ENCODE measurements at regions not wholly inside any gene's neighbourhood (a gene's known extent, or its start where the extent isn't known, plus 50 kb on each side); places are given as distances from the start of the nearest gene placed in this dataset.
"Not testable (repeated sequence)": the region's sequence is repeated elsewhere in the genome, so short reads cannot be mapped to it uniquely, and the experiment has no call there.

DNA sequence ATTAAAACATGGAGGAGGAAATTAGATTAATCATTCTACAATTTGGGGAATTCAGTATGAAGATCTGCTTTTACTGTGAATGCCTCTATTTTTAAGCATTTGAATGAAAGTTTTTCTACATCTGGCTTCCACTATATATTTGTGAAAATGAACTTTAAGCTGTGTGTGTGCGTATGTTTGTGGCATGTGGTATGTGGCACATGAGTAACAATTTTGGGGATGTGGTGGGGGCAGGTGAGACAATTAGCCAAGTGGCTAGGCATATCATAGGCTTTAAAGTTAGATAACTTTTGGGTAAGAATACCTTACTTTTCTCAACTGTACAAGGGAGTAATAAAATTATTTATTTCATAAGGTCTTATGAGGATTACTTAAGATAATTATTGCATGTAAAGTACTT lies 81.5 kb downstream of the ZNF22 start:
- Mint-ChIP-seq H3K36me3 (peaks cover 0 to 17% (median 0%) of the 10 kb centered on the region in 3 donors), H3K27ac (no peak overlapping the region), H3K27me3 (peaks cover 4 to 22% (median 9%) of the 10 kb centered on the region in 5 donors), H3K4me3 (no peak overlapping the region), H3K9me3 (peaks cover 0 to 27% (median 18%) of the 10 kb centered on the region in 9 donors), H3K4me1 (peaks cover 0 to 3% (median 2%) of the 10 kb centered on the region in 4 donors)
- ATAC-seq (no peak), DNase-seq (no peak)
- POLR2A ChIA-PET: no interaction called here

DNA sequence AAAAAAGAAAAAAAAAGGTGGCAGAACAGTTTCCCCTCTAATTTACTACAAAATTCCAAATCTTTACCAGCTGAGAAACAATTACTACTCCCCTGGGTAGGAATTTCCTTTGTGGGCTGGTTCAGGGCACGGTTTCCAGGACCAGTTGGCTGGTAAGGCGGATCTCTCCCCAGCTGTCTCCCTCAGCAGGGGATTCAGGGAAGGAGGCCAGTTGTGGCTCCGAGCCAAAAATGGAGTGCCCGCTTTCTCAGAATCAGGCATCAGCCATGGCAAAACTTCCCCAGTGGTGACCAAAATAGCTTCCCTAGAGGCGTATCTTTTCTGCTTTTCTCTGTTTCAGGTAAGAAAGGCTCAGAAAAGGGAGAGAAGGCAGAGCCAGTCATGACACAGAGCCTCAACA lies 91.2 kb downstream of the ZNF22 start:
- ATAC-seq: no peak
- no peak overlapping the region for H3K27ac Mint-ChIP-seq
- POLR2A ChIA-PET: no interaction called here
- peaks cover 0 to 3% (median 0%) of the 10 kb centered on the region in 9 donors for H3K9me3 Mint-ChIP-seq
- no peaks in the 10 kb centered on the region for H3K4me1 Mint-ChIP-seq
- DNase-seq: no peak
- no peak overlapping the region for H3K4me3 Mint-ChIP-seq
- H3K36me3 Mint-ChIP-seq: no peaks in the 10 kb centered on the region
- H3K27me3 Mint-ChIP-seq: peaks cover 6 to 38% (median 21%) of the 10 kb centered on the region in 5 donors

DNA sequence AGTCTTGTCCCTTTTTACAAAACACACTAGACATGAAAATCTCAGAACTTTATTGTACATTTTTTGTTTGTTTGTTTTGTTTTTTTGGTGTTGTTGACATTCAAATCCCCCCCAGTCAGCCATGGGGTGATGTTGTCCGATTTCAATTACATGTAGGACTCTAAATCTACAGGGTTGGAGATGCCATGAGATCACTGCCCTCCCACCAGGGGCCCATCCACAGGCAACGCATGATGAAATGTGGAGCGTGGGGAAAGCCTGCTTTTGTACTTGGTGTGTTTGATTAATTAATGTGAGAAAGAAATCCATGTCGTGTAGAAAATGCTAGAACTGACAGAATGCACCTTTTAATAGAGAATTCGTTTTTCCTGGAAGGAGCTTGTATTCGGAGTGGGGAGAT lies 93.2 kb downstream of the ZNF22 start:
- H3K27ac Mint-ChIP-seq: no peak overlapping the region
- ATAC-seq: no peak
- no peaks in the 10 kb centered on the region for H3K36me3 Mint-ChIP-seq
- no peak overlapping the region for H3K4me3 Mint-ChIP-seq
- peaks cover 12 to 45% (median 33%) of the 10 kb centered on the region in 5 donors for H3K27me3 Mint-ChIP-seq
- peaks cover 0 to 1% (median 0%) of the 10 kb centered on the region in 9 donors for H3K9me3 Mint-ChIP-seq
- no peaks in the 10 kb centered on the region for H3K4me1 Mint-ChIP-seq
- POLR2A ChIA-PET: no interaction called here
- no peak for DNase-seq

DNA sequence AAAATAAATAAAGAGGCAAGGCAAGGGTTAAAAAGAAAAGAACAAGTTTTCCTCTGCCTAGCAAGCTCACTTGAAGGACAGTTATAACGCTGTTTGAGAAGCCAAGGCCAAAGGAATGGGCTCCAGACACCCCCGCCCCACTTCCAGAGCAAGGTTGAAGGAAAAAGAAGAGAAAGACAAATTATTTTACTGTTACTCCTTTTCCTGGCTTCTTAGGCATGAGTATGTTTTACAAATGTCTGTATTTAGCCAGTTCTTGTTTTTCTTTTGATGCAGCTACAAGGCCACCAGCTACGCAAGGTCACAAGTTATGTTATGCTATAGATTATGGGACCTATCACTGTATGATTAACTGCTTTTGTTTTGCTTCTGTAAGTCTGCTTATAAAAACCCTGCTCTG lies 94.6 kb downstream of the ZNF22 start:
- DNase-seq (no peak), ATAC-seq (no peak)
- Mint-ChIP-seq H3K9me3 (peaks cover 0 to 1% (median 0%) of the 10 kb centered on the region in 9 donors), H3K27ac (no peak overlapping the region), H3K4me3 (no peak overlapping the region), H3K27me3 (peaks cover 12 to 45% (median 33%) of the 10 kb centered on the region in 5 donors), H3K4me1 (no peaks in the 10 kb centered on the region), H3K36me3 (no peaks in the 10 kb centered on the region)
- POLR2A ChIA-PET: no interaction called here

DNA sequence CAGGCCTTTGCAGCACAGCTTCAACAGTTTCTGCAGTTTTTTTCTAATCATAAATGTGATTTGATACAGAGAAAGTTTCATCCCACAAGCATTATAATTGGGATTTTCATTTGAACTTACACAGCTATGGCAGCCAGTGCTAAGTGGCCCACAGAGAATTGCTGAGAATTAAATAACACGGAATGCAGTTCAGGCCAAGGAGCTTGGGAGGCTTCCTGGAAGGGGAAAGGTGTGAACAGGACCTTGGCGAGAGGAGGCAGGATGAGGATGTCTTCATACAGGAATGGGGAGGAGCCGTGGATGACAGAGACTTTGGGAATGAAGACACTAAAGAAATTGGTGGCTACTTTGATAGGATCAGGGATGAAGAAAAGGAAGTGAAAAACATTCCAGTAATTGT lies 95.3 kb downstream of the ZNF22 start:
- Mint-ChIP-seq H3K4me3 (no peak overlapping the region), H3K4me1 (no peaks in the 10 kb centered on the region), H3K27ac (no peak overlapping the region), H3K27me3 (peaks cover 12 to 42% (median 33%) of the 10 kb centered on the region in 5 donors), H3K9me3 (peaks cover 0 to 1% (median 0%) of the 10 kb centered on the region in 9 donors), H3K36me3 (no peaks in the 10 kb centered on the region)
- POLR2A ChIA-PET: no interaction called here
- no peak for ATAC-seq
- no peak for DNase-seq

DNA sequence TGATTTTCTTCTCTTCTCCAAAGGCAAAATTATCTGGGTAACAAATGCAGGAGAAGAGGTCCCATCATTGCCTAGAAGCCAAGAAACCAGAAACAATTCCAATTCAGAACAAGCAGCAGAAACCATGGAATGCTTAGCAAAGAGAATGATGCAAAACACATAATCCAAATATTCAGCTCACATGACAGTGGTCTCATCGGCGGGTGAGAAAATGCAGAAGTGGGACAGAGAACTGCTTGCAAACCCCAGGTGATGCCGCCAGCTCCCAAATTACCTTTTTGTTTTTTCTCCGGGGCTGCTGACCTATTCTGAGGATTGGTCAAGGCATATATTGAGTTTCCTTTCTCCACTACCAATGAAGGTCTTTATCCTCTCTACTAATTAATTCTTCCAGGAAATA lies 99.7 kb downstream of the ZNF22 start:
- Mint-ChIP-seq H3K27ac (no peak overlapping the region), H3K36me3 (no peaks in the 10 kb centered on the region), H3K4me1 (peaks cover 0 to 3% (median 0%) of the 10 kb centered on the region in 4 donors), H3K27me3 (peaks cover 19 to 55% (median 31%) of the 10 kb centered on the region in 5 donors), H3K4me3 (no peak overlapping the region), H3K9me3 (no peaks in the 10 kb centered on the region)
- POLR2A ChIA-PET: no interaction called here
- ATAC-seq: no peak
- no peak for DNase-seq

DNA sequence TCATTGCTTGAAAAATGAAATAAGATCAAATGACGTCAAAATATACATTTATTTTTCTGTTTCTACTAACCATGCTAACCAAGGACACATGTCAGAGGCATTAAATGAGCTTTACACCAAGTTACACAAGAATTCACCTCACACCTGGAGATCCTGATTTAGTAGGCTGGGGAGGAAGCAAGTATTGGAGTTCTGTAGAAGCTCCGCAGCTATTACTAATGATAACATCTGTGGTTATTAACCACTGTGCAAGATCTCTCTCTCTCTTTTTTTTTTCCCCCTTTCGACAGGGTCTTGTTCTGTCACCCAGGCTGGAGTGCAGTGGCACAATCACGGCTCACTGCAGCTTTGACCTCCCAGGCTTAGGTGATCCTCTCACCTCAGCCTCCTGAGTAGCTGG lies 104.0 kb downstream of the ZNF22 start:
- DNase-seq (no peak), ATAC-seq (no peak)
- Mint-ChIP-seq H3K4me1 (peaks cover 0 to 3% (median 0%) of the 10 kb centered on the region in 4 donors), H3K4me3 (no peak overlapping the region), H3K27ac (no peak overlapping the region), H3K36me3 (no peaks in the 10 kb centered on the region), H3K9me3 (no peaks in the 10 kb centered on the region), H3K27me3 (peaks cover 19 to 47% (median 31%) of the 10 kb centered on the region in 5 donors)
- POLR2A ChIA-PET: no interaction called here

DNA sequence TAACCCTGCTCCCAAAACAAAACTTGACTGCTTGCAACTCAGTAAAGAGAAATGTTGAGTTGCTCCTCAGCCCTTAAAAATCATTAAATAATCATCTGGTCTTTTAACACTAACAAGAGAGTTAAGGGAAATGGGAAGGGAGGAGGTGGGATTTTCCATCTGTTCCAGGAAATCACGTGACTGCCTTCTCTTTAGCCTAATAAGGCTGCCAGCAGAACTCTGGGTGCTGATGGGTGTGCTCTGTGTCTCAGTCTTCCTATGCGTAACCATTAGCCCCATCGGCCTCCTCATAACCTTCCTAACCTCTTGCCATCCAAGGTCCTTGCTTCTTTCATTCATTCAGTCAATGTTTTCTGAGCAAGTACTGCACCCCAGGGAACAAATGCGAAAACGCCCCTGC lies 104.6 kb downstream of the ZNF22 start:
- H3K4me3 Mint-ChIP-seq, H3K27ac Mint-ChIP-seq, H3K4me1 Mint-ChIP-seq, POLR2A ChIA-PET, DNase-seq, H3K36me3 Mint-ChIP-seq, ATAC-seq, H3K9me3 Mint-ChIP-seq: not testable (repeated sequence)
- peaks cover 22 to 47% (median 32%) of the 10 kb centered on the region in 5 donors for H3K27me3 Mint-ChIP-seq

DNA sequence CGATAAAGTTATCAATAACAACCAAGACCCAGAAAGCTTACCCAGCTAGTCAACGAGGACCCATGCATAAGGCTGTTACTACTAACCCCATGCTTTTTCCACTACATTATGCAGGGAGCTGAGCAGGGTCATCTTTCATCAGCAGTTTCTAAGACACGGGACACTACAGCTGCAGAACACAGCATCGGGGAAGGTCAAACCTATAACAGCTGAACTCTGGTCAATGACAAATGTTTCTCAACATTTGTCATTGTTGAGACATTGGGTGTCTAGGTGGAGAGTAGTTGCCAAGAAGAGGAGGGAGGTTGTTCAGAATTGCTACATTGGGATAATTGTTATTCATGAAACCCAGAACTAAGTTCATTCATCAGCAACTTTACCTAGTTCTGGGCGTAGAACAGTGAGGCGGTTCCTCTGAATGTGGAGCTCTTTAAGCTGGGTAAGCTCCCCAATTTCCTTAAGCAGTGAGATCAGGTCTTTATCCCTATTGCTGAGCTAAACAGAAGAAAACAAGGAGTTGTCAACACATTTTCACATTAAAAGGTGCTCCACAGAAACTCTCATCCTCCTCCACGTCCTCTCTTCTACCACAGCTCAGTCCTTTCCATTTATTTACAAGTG lies 105.6 kb downstream of the ZNF22 start:
- ATAC-seq (no peak), DNase-seq (no peak)
- Mint-ChIP-seq H3K4me3 (no peak overlapping the region), H3K27me3 (peaks cover 20 to 46% (median 31%) of the 10 kb centered on the region in 5 donors), H3K27ac (peak overlapping the region in 1 of 10 donors; percentile 66), H3K36me3 (no peaks in the 10 kb centered on the region), H3K9me3 (no peaks in the 10 kb centered on the region), H3K4me1 (peaks cover 0 to 3% (median 0%) of the 10 kb centered on the region in 4 donors)
- POLR2A ChIA-PET: no interaction called here

DNA sequence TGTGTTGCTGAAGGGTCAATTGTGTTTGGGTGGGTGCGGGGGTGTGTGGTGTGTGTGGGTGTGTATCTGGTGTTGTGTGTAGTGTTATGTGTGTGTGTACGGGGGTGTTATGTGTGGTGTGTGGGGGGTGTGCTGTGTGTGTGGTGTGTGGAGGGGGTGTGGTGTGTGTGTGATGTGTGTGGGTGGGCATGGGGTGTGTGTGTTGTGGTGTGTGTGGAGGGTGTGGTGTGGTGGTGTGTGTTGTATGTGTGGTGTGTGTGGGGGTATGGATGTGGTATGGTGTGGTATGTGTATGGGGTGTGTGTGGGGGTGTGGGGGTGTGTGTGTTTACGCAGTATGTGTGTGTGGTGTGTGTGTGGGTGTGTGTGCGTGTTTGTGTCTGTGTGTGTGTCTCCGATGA lies 110.8 kb downstream of the ZNF22 start:
- peaks cover 8 to 21% (median 12%) of the 10 kb centered on the region in 5 donors for H3K27me3 Mint-ChIP-seq
- H3K36me3 Mint-ChIP-seq: no peaks in the 10 kb centered on the region
- peaks cover 0 to 2% (median 0%) of the 10 kb centered on the region in 9 donors for H3K9me3 Mint-ChIP-seq
- no peak overlapping the region for H3K4me3 Mint-ChIP-seq
- ATAC-seq (no peak), DNase-seq (no peak)
- H3K27ac Mint-ChIP-seq: no peak overlapping the region
- no peaks in the 10 kb centered on the region for H3K4me1 Mint-ChIP-seq
- POLR2A ChIA-PET: no interaction called here

DNA sequence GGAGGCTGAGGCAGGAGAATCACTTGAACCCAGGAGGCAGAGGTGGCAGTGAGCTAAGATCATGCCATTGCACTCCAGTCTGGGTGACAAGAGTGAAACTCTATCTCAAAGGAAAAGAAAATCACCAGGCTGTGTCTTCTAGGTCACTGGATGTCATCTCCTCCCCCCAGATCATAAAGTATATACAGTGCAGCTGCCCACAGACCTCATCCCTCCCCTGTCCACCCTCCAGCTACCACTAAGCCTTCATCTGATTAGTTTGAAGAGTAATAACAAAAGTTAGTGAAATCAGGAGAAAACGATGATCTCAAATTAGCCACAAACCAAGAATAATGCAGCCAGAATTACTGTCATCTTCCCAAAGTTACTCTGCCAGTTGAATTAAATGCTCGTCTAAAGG lies 117.2 kb downstream of the ZNF22 start:
- H3K36me3 Mint-ChIP-seq, H3K9me3 Mint-ChIP-seq, DNase-seq, POLR2A ChIA-PET, H3K4me1 Mint-ChIP-seq, H3K27ac Mint-ChIP-seq, H3K4me3 Mint-ChIP-seq, ATAC-seq: not testable (repeated sequence)
- peaks cover 4 to 19% (median 11%) of the 10 kb centered on the region in 5 donors for H3K27me3 Mint-ChIP-seq

DNA sequence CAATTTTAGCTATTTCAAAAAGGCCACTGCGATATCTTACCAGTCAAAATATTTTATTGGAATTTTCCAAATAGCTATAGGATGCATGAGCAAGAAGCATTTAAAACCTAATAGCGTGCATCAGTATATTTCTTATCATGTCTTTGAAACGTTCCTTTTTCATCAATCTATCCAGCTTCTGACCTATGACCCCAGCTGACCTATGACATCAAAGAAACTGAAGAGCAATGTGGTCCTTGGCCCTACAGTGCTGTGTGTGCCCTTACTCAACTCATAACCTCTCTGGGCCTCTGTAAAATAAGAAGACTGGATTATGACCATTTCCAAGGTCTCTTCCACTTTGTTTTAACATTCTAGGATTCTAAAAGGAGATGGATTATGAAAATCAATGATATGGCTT lies 118.2 kb downstream of the ZNF22 start:
- peaks cover 4 to 19% (median 8%) of the 10 kb centered on the region in 5 donors for H3K27me3 Mint-ChIP-seq
- ATAC-seq (no peak), DNase-seq (no peak)
- H3K4me3 Mint-ChIP-seq: no peak overlapping the region
- H3K27ac Mint-ChIP-seq: no peak overlapping the region
- POLR2A ChIA-PET: no interaction called here
- no peaks in the 10 kb centered on the region for H3K4me1 Mint-ChIP-seq
- peaks cover 0 to 2% (median 0%) of the 10 kb centered on the region in 9 donors for H3K9me3 Mint-ChIP-seq
- no peaks in the 10 kb centered on the region for H3K36me3 Mint-ChIP-seq

DNA sequence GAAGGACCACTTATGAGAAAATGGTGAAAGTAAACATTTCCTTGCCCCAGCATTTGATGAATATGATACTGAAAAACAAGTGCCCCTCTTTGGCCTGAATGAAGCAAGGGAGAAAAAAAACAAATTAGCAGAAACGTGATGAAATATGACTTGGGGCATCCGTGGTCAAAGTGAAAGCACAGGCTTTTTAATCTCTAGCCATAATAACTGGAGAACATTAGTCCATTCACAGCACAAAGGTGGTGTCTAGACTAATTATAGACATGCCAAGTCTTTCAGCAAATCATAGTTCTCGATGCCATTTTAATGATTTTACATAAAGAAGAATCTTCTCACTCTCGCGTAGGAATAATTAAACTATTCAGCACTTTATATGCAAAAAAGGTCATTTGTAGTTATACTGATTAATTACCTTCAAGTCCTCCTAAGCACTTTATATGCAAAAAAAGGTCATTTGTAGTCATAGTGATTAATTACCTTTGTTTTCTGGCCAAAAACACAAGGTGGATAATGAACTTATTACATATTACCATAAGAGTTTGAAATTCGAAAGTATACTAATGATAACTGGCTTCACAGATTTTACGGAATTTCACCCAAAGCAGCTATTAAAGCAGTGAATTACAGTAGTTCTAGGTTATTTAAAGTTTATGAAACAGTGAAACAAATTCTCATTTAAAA lies 121.6 kb downstream of the ZNF22 start:
- POLR2A ChIA-PET: not testable (repeated sequence)

More for the DNA sequence above, 121.6 kb downstream of the ZNF22 start:
- not testable (repeated sequence) for H3K36me3 Mint-ChIP-seq, DNase-seq, ATAC-seq, H3K4me3 Mint-ChIP-seq, H3K9me3 Mint-ChIP-seq, H3K4me1 Mint-ChIP-seq, H3K27ac Mint-ChIP-seq
- peaks cover 4 to 19% (median 4%) of the 10 kb centered on the region in 5 donors for H3K27me3 Mint-ChIP-seq

All from naive thymus-derived CD8-positive, alpha-beta T cell (primary cell).